OCI-LY7 (cell line): ENCODE measurements at regions not wholly inside any gene's neighbourhood (a gene's known extent, or its start where the extent isn't known, plus 50 kb on each side); places are given as distances from the start of the nearest gene placed in this dataset.

Source experiments
- BruUV-seq: library from RNA; stranded (reverse); fragments of 400-500 nt; replicated peaks from 2 replicates; lab custom pipeline; 2021; lab: Mats Ljungman, UMichigan
- CTCF ChIA-PET: fragments of 300-600 bp; sonication (Branson Sonifier 250); formaldehyde crosslinking; loops from one replicate; lab custom pipeline; 2022; ENCODE audit warnings: antibody characterized with exemption; ENCODE audit not compliant: unreplicated experiment; lab: Charles Lee
- POLR2A ChIA-PET: fragments of 300-600 bp; sonication (Branson Sonifier 250); formaldehyde crosslinking; loops from one replicate; lab custom pipeline; 2022; ENCODE audit warnings: antibody characterized with exemption; lab: Charles Lee
- DNase-seq: peaks from one replicate; pipeline ENCODE4 v3.0.0-alpha.2; 2015; ENCODE audit warnings: low spot score
- H2AFZ ChIP-seq: fragments of 200-600 bp; sonication (generic), shearing (Covaris generic); 2 replicates; pipeline ENCODE4 v1.6.1; 2014; ENCODE audit warnings: mild to moderate bottlenecking, antibody characterized with exemption, low read length, moderate library complexity
- H3K27ac ChIP-seq: fragments of 200-600 bp; sonication (generic); 2 replicates; pipeline ENCODE4 v1.5.1; 2014; ENCODE audit warnings: mixed run types, low read depth, mild to moderate bottlenecking, moderate library complexity, low read length, inconsistent platforms; ENCODE audit not compliant: poor library complexity, severe bottlenecking
- H3K36me3 ChIP-seq: fragments of 200-600 bp; sonication (generic); 2 replicates; pipeline ENCODE4 v1.6.1; 2014; ENCODE audit warnings: mild to moderate bottlenecking, antibody characterized with exemption, low read length, moderate library complexity, mixed read lengths; ENCODE audit not compliant: insufficient read depth
- H3K4me1 ChIP-seq: fragments of 200-600 bp; sonication (generic); 2 replicates; pipeline ENCODE4 v1.5.1; 2014; ENCODE audit warnings: mild to moderate bottlenecking, low read length; ENCODE audit not compliant: insufficient read depth, poor library complexity, severe bottlenecking
- H3K4me2 ChIP-seq: fragments of 200-600 bp; sonication (generic); 2 replicates; pipeline ENCODE4 v1.6.1; 2014; ENCODE audit warnings: mild to moderate bottlenecking, low read length
- H3K4me3 ChIP-seq: fragments of 200-600 bp; sonication (generic); 2 replicates; pipeline ENCODE4 v1.5.1; 2014; ENCODE audit warnings: mild to moderate bottlenecking, low read depth, low read length; ENCODE audit not compliant: poor library complexity, severe bottlenecking
- H3K79me2 ChIP-seq: fragments of 200-600 bp; sonication (generic); 2 replicates; pipeline ENCODE4 v1.6.1; 2016; ENCODE audit warnings: low read depth, mild to moderate bottlenecking, low read length, moderate library complexity, mixed read lengths; ENCODE audit not compliant: insufficient read depth
- H3K9me2 ChIP-seq: fragments of 200-600 bp; sonication (generic); 2 replicates; pipeline ENCODE4 v1.6.1; 2016; ENCODE audit warnings: mild to moderate bottlenecking, low read length, mixed read lengths; ENCODE audit not compliant: insufficient read depth
- H3K9me3 ChIP-seq: fragments of 200-600 bp; sonication (generic); 2 replicates; pipeline ENCODE4 v1.6.1; 2014; ENCODE audit warnings: mild to moderate bottlenecking, mixed run types, low read length, mixed read lengths
- H4K20me1 ChIP-seq: fragments of 200-600 bp; sonication (generic); 2 replicates; pipeline ENCODE4 v1.6.1; 2014; ENCODE audit warnings: mild to moderate bottlenecking, antibody characterized with exemption, low read length, moderate library complexity, mixed read lengths; ENCODE audit not compliant: insufficient read depth
- EZH2phosphoT487 ChIP-seq: fragments of 200-600 bp; sonication (generic); IDR thresholded peaks from 2 replicates; pipeline ENCODE4 v1.6.1; 2018; ENCODE audit warnings: low read depth, borderline replicate concordance, mild to moderate bottlenecking, mixed run types, antibody characterized with exemption, low read length, moderate library complexity, mixed read lengths
- intact Hi-C: fragments of 100-400 bp; cut with micrococcal nuclease; formaldehyde crosslinking; loops from one replicate; pipeline ENCODE4 v1.10.0; 2022; ENCODE audit not compliant: unreplicated experiment
- TF ChIP-seq, protein P1 (sequence below): fragments of 200-600 bp; sonication (generic); conservative IDR thresholded peaks from 2 replicates; pipeline ENCODE4 v1.5.1; 2014; ENCODE audit warnings: mild to moderate bottlenecking, antibody characterized with exemption, low read length, moderate library complexity, mixed read lengths

DNA sequence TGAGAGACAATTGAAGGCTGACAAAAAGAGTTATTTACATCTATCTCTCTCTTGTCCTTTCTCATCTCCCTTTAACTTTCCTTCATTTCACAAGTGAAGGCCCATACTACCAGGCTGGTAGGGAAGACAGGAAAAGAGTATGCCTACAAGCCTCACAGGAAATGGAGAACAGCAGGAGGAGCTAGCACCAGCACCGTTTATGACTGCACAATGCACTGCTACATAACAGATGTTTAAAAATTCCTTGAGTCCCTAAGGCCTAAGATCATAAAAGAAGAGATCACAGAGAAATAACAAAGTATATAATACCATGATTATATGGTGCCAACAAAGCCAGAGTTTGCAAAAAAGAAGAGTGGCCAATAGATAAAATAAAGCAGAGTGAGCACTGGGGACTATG, 194.8 kb downstream of the UNC5CL start:
- CTCF ChIA-PET = interaction anchor here (0.6 kb wide), 1 partner anchor 120 kb away, joined by 3 read pairs; no protein-coding TSS in a partner anchor
- DNase-seq = no peak
- TF ChIP-seq EZH2phosphoT487 = no peak
- TF ChIP-seq, protein P1, sequence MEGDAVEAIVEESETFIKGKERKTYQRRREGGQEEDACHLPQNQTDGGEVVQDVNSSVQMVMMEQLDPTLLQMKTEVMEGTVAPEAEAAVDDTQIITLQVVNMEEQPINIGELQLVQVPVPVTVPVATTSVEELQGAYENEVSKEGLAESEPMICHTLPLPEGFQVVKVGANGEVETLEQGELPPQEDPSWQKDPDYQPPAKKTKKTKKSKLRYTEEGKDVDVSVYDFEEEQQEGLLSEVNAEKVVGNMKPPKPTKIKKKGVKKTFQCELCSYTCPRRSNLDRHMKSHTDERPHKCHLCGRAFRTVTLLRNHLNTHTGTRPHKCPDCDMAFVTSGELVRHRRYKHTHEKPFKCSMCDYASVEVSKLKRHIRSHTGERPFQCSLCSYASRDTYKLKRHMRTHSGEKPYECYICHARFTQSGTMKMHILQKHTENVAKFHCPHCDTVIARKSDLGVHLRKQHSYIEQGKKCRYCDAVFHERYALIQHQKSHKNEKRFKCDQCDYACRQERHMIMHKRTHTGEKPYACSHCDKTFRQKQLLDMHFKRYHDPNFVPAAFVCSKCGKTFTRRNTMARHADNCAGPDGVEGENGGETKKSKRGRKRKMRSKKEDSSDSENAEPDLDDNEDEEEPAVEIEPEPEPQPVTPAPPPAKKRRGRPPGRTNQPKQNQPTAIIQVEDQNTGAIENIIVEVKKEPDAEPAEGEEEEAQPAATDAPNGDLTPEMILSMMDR = no peak
- Histone ChIP-seq H3K4me3 (no peak overlapping the region), H3K36me3 (no peaks in the 10 kb centered on the region), H3K9me3 (no peaks in the 10 kb centered on the region), H3K27ac (no peak overlapping the region), H3K79me2 (no peaks in the 10 kb centered on the region), H3K4me1 (no peaks in the 10 kb centered on the region), H3K9me2 (no peaks in the 10 kb centered on the region), H4K20me1 (no peaks in the 10 kb centered on the region), H2AFZ (no peak overlapping the region), H3K4me2 (no peak overlapping the region)
- no TSS peak for BruUV-seq
- POLR2A ChIA-PET = no interaction called here
- intact Hi-C loops = loop anchor here (2.0 to 10.0 kb wide), 2 partner anchors 289 to 515 kb away; no protein-coding TSS in a partner anchor

DNA sequence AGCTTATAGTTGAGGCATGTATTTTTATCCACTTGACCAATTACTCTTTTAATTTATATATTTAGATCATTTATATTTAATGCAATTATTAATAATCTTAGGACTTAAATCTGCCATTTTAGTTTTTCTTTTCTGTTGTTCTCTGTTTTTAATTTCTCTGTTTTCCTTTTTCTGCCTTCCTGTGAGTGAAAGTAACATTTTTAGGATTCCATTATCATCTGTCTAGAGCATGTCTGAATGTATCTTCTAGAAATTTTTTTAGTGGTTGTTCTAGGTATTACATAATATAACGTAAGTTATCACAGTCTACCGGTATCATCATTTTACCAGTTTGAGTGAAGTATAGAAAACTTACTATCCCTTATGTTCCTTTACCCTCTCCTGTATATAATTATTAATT, 197.3 kb downstream of the UNC5CL start:
- no peaks in the 10 kb centered on the region for H3K36me3 ChIP-seq
- no peaks in the 10 kb centered on the region for H3K79me2 ChIP-seq
- no peak overlapping the region for H3K4me2 ChIP-seq
- CTCF ChIA-PET = no interaction called here
- H4K20me1 ChIP-seq = no peaks in the 10 kb centered on the region
- H3K4me1 ChIP-seq = no peaks in the 10 kb centered on the region
- H3K4me3 ChIP-seq = no peak overlapping the region
- TF ChIP-seq, protein P1 = no peak
- TF ChIP-seq EZH2phosphoT487 = no peak
- no peak for DNase-seq
- no peak overlapping the region for H3K27ac ChIP-seq
- intact Hi-C loops = loop anchor here (10.0 kb wide), 1 partner anchor 287 kb away; no protein-coding TSS in a partner anchor
- POLR2A ChIA-PET = no interaction called here
- no TSS peak for BruUV-seq
- H3K9me2 ChIP-seq = no peaks in the 10 kb centered on the region
- no peak overlapping the region for H2AFZ ChIP-seq
- no peaks in the 10 kb centered on the region for H3K9me3 ChIP-seq

DNA sequence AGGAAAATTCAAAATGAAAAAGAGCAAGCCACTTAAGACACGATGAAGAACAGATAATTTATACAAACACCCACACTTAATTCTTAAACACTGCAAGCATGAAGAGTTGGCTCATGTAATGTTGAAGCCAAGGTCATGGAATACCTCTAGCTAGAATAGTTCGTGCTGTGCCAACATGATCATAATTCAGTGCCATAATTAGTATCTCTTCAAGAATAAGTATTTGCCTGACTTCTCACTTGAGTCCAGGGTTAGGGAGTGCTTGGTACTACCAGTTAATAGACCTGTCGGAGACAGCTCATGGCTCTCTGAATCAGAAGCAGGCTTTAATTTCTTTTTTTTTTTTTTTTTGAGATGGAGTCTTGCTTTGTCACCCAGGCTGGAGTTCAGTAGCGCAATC, 206.3 kb downstream of the UNC5CL start:
- no peaks in the 10 kb centered on the region for H3K79me2 ChIP-seq
- no peak for DNase-seq
- no peak overlapping the region for H2AFZ ChIP-seq
- BruUV-seq = no TSS peak
- no peaks in the 10 kb centered on the region for H3K9me2 ChIP-seq
- H3K4me3 ChIP-seq = no peak overlapping the region
- no peaks in the 10 kb centered on the region for H3K4me1 ChIP-seq
- H4K20me1 ChIP-seq = no peaks in the 10 kb centered on the region
- no peaks in the 10 kb centered on the region for H3K36me3 ChIP-seq
- ChIA-PET POLR2A (no interaction called here), CTCF (no interaction called here)
- no peak overlapping the region for H3K4me2 ChIP-seq
- H3K9me3 ChIP-seq = no peaks in the 10 kb centered on the region
- intact Hi-C loops = no loop called here
- TF ChIP-seq, protein P1 = no peak
- TF ChIP-seq EZH2phosphoT487 = no peak
- H3K27ac ChIP-seq = no peak overlapping the region
